ENCODE measurements at regions not wholly inside any gene's neighbourhood (a gene's known extent, or its start where the extent isn't known, plus 50 kb on each side); places are given as distances from the start of the nearest gene placed in this dataset.

- H3K36me3 ChIP-seq = no peaks in the 10 kb centered on the region
- TF ChIP-seq POLR2AphosphoS5 (IDR thresholded peaks at IDR 0.05) (no peak), POLR2A (IDR thresholded peaks at IDR 0.05) (no peak), EP300 (IDR thresholded peaks at IDR 0.05; ENCODE audit: low read depth) (no peak)
- TF ChIP-seq, protein P1, sequence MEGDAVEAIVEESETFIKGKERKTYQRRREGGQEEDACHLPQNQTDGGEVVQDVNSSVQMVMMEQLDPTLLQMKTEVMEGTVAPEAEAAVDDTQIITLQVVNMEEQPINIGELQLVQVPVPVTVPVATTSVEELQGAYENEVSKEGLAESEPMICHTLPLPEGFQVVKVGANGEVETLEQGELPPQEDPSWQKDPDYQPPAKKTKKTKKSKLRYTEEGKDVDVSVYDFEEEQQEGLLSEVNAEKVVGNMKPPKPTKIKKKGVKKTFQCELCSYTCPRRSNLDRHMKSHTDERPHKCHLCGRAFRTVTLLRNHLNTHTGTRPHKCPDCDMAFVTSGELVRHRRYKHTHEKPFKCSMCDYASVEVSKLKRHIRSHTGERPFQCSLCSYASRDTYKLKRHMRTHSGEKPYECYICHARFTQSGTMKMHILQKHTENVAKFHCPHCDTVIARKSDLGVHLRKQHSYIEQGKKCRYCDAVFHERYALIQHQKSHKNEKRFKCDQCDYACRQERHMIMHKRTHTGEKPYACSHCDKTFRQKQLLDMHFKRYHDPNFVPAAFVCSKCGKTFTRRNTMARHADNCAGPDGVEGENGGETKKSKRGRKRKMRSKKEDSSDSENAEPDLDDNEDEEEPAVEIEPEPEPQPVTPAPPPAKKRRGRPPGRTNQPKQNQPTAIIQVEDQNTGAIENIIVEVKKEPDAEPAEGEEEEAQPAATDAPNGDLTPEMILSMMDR (IDR thresholded peaks at IDR 0.05) = no peak
- in situ Hi-C loops (cut with MboI; ENCODE audit: low pct_ligation_motif_present in 1 of 4, low pct_unique_long_range_greater_than_20kb in 1 of 4, low sequenced_read_pairs in 3 of 4) (no loop called here), intact Hi-C loops (cut with DNase I; ENCODE audit: low total_unique reads) (no loop called here)
- no peaks in the 10 kb centered on the region for H3K27me3 ChIP-seq
- no peak for DNase-seq
- H3K27ac ChIP-seq = no peak overlapping the region
- no peak overlapping the region for H3K4me3 ChIP-seq
- H3K9me3 ChIP-seq = no peaks in the 10 kb centered on the region
- 71% methylated on average over 8 of the region's 8 CpGs; no CpG with 5 or more reads in 1 of the 2 donors for WGBS, 2 donors (ENCODE audit: low coverage in 1 of 2)
- no peaks in the 10 kb centered on the region for H3K4me1 ChIP-seq
Observed at GRCh38 chrX:9087271-9088040, 53.5 kb upstream of the FAM9B start.

DNA sequence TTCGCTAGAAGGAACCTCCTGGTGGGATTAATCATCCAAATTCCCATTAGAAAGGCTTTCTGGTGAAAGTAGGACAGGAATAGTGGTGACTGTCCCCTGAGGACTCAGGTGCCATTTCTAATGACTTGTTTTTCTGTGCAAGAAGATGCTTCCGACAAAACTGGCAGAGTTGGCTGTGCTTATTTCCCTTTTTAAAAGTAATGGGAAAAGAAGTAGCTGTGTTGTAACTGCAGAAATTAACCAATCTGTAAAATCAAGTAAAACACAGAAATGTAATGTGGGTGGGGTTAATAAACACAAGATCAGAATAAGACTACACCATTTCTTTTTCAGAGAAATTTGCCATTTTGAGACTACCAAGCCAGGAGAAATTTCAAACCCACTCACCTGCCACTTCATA lies 55.0 kb upstream of the FAM9B start:
- Histone ChIP-seq H3K4me3 (no peak overlapping the region), H3K36me3 (no peaks in the 10 kb centered on the region), H3K4me1 (no peaks in the 10 kb centered on the region), H3K27ac (no peak overlapping the region), H3K27me3 (no peaks in the 10 kb centered on the region), H3K9me3 (no peaks in the 10 kb centered on the region)
- no peak for DNase-seq
- in situ Hi-C loops (cut with MboI; ENCODE audit: low pct_ligation_motif_present in 1 of 4, low pct_unique_long_range_greater_than_20kb in 1 of 4, low sequenced_read_pairs in 3 of 4) = no loop called here
- 79 to 100% methylated on average over 2 of the region's 2 CpGs for WGBS, 2 donors (ENCODE audit: low coverage in 1 of 2)
- TF ChIP-seq, protein P1 (IDR thresholded peaks at IDR 0.05) = no peak
- TF ChIP-seq EP300 (IDR thresholded peaks at IDR 0.05; ENCODE audit: low read depth) (no peak), POLR2A (IDR thresholded peaks at IDR 0.05) (no peak), POLR2AphosphoS5 (IDR thresholded peaks at IDR 0.05) (no peak)
- intact Hi-C loops (cut with DNase I; ENCODE audit: low total_unique reads) = no loop called here

- intact Hi-C loops (cut with DNase I; ENCODE audit: low total_unique reads) (no loop called here), in situ Hi-C loops (cut with MboI; ENCODE audit: low pct_ligation_motif_present in 1 of 4, low pct_unique_long_range_greater_than_20kb in 1 of 4, low sequenced_read_pairs in 3 of 4) (no loop called here)
- H3K4me3 ChIP-seq = no peak overlapping the region
- TF ChIP-seq POLR2A (IDR thresholded peaks at IDR 0.05) (no peak), POLR2AphosphoS5 (IDR thresholded peaks at IDR 0.05) (no peak), EP300 (IDR thresholded peaks at IDR 0.05; ENCODE audit: low read depth) (no peak)
- TF ChIP-seq, protein P1 (IDR thresholded peaks at IDR 0.05) = no peak
- no peaks in the 10 kb centered on the region for H3K27me3 ChIP-seq
- no peaks in the 10 kb centered on the region for H3K36me3 ChIP-seq
- 77% methylated on average over 1 of the region's 1 CpG; no CpG with 5 or more reads in 1 of the 2 donors for WGBS, 2 donors (ENCODE audit: low coverage in 1 of 2)
- DNase-seq = no peak
- H3K27ac ChIP-seq = no peak overlapping the region
- H3K4me1 ChIP-seq = no peaks in the 10 kb centered on the region
- H3K9me3 ChIP-seq = no peaks in the 10 kb centered on the region
Observed at GRCh38 chrX:9090766-9091165, 56.8 kb upstream of the FAM9B start.

- Histone ChIP-seq H3K4me1 (no peaks in the 10 kb centered on the region), H3K4me3 (no peak overlapping the region), H3K36me3 (no peaks in the 10 kb centered on the region), H3K9me3 (no peaks in the 10 kb centered on the region), H3K27me3 (no peaks in the 10 kb centered on the region), H3K27ac (no peak overlapping the region)
- no peak for DNase-seq
- intact Hi-C loops (cut with DNase I; ENCODE audit: low total_unique reads) = no loop called here
- TF ChIP-seq, protein P1 (IDR thresholded peaks at IDR 0.05) = no peak
- 67% methylated on average over 4 of the region's 4 CpGs; no CpG with 5 or more reads in 1 of the 2 donors for WGBS, 2 donors (ENCODE audit: low coverage in 1 of 2)
- in situ Hi-C loops (cut with MboI; ENCODE audit: low pct_ligation_motif_present in 1 of 4, low pct_unique_long_range_greater_than_20kb in 1 of 4, low sequenced_read_pairs in 3 of 4) = no loop called here
Observed at GRCh38 chrX:9091258-9091657, 57.3 kb upstream of the FAM9B start.
